GM11168 (cell line): ENCODE measurements at regions not wholly inside any gene's neighbourhood (a gene's known extent, or its start where the extent isn't known, plus 50 kb on each side); places are given as distances from the start of the nearest gene placed in this dataset.

ENCODE experiments used
- in situ Hi-C: fragments of 300-500 bp; cut with MboI; formaldehyde crosslinking; loops from one replicate; pipeline ENCODE4 v1.12.0; 2022; ENCODE audit warnings: low sequenced_read_pairs; ENCODE audit not compliant: unreplicated experiment

GRCh38 chr18:59764281-59764680, 67.1 kb upstream of the CCBE1 start:
- in situ Hi-C loops, result no loop called here

GRCh38 chr18:59763541-59764136, 66.4 kb upstream of the CCBE1 start:
- in situ Hi-C loops, result no loop called here

GRCh38 chr18:59760619-59761600, 63.7 kb upstream of the CCBE1 start:
- in situ Hi-C loops, result no loop called here

GRCh38 chr18:59760212-59760611, 63.0 kb upstream of the CCBE1 start:
- in situ Hi-C loops, result no loop called here

GRCh38 chr18:59758837-59759236, 61.6 kb upstream of the CCBE1 start:
- in situ Hi-C loops, result no loop called here

- in situ Hi-C loops, result no loop called here
Measured at GRCh38 chr18:59758106-59758505, 60.9 kb upstream of the CCBE1 start.

- in situ Hi-C loops, result no loop called here
Measured at GRCh38 chr18:59752666-59753065, 55.4 kb upstream of the CCBE1 start.

- in situ Hi-C loops, result no loop called here
Measured at GRCh38 chr18:59751186-59751585, 54.0 kb upstream of the CCBE1 start.

GRCh38 chr18:59748628-59749360, 51.6 kb upstream of the CCBE1 start:
- in situ Hi-C loops, result no loop called here
